ENCODE measurements at regions not wholly inside any gene's neighbourhood (a gene's known extent, or its start where the extent isn't known, plus 50 kb on each side); places are given as distances from the start of the nearest gene placed in this dataset. TPM values are rescaled to one million over a fixed set of nuclear protein-coding genes. Genes with fewer than 3 reads are reported as not detected.

- H3K4me3 ChIP-seq (ENCODE audit: low read depth, low read length) = no peak overlapping the region
- TF ChIP-seq CTCF (IDR thresholded peaks at IDR 0.05; ENCODE audit: insufficient read depth, low read length) = no peak
- peak; percentile 32 for DNase-seq (ENCODE audit: low read depth)
Measured at GRCh38 chr18:33804258-33804657, 226.2 kb downstream of the ASXL3 start.

- TF ChIP-seq CTCF (IDR thresholded peaks at IDR 0.05; ENCODE audit: insufficient read depth, low read length) = no peak
- H3K4me3 ChIP-seq (ENCODE audit: low read depth, low read length) = no peak overlapping the region
- no peak for DNase-seq (ENCODE audit: low read depth)
Measured at GRCh38 chr18:33803636-33804035, 225.6 kb downstream of the ASXL3 start.

GRCh38 chr18:33802955-33803354 lies 224.9 kb downstream of the ASXL3 start:
- no peak overlapping the region for H3K4me3 ChIP-seq (ENCODE audit: low read depth, low read length)
- no peak for TF ChIP-seq CTCF (IDR thresholded peaks at IDR 0.05; ENCODE audit: insufficient read depth, low read length)
- no peak for DNase-seq (ENCODE audit: low read depth)

Small RNA genes lying in the stretch of these regions (small RNA-seq; reads per million reads assigned to genes)
- not detected for gene RF00019
